CD14-positive monocyte (primary cell): ENCODE measurements at regions not wholly inside any gene's neighbourhood (a gene's known extent, or its start where the extent isn't known, plus 50 kb on each side); places are given as distances from the start of the nearest gene placed in this dataset.

Experiments
- DNase-seq, 3 donors: peaks; one replicate each; pipeline ENCODE4 v3.0.0-alpha.2; 2011 to 2022
- H2AFZ ChIP-seq: 2 replicates; pipeline ENCODE4 v1.6.0; 2012; ENCODE audit warnings: mild to moderate bottlenecking, low read depth, low read length, inconsistent platforms; ENCODE audit not compliant: insufficient read depth, poor library complexity, severe bottlenecking
- H3K27ac ChIP-seq, 2 donors: 1 replicate in 1 of 2; 2 replicates in 1 of 2; pipeline ENCODE4 v1.5.1; 2012 to 2013; ENCODE audit warnings: low read length in 2 of 2, control low read depth in 1 of 2, inconsistent platforms in 1 of 2, low read depth in 1 of 2, mild to moderate bottlenecking in 1 of 2
- H3K27me3 ChIP-seq, 2 donors: one replicate each; pipeline versions ENCODE4 v1.6.0 to v1.6.1; 2011 to 2013; ENCODE audit warnings: low read length in 2 of 2; ENCODE audit not compliant: control insufficient read depth in 2 of 2, insufficient read depth in 2 of 2
- H3K36me3 ChIP-seq, 2 donors: replicated peaks in 1 of 2; 1 replicate in 1 of 2; 2 replicates in 1 of 2; pipeline versions ENCODE4 v1.5.1 to v1.6.1; 2012 to 2013; ENCODE audit warnings: low read length in 2 of 2, control low read depth in 1 of 2, inconsistent platforms in 1 of 2, mild to moderate bottlenecking in 1 of 2; ENCODE audit not compliant: insufficient read depth in 2 of 2, control insufficient read depth in 1 of 2
- H3K4me1 ChIP-seq, 2 donors: 1 replicate in 1 of 2; 2 replicates in 1 of 2; pipeline versions ENCODE4 v1.5.1 to v1.6.1; 2012 to 2013; ENCODE audit warnings: low read length in 2 of 2, control low read depth in 1 of 2, inconsistent platforms in 1 of 2, mild to moderate bottlenecking in 1 of 2, moderate library complexity in 1 of 2; ENCODE audit not compliant: insufficient read depth in 2 of 2, control insufficient read depth in 1 of 2
- H3K4me2 ChIP-seq: replicated peaks from 2 replicates; pipeline ENCODE3; 2012; ENCODE audit warnings: low read length, moderate library complexity, mild to moderate bottlenecking; ENCODE audit not compliant: poor library complexity, severe bottlenecking; ENCODE audit errors: extremely low read depth
- H3K4me3 ChIP-seq, 3 experiments: fragments of 200-600 bp in 1 of 3; sonication (generic) in 1 of 3; replicated peaks in 1 of 3; 1 replicate in 2 of 3; 2 replicates in 1 of 3; pipeline ENCODE4 v1.5.1; 2011 to 2013; ENCODE audit warnings: low read length in 3 of 3, mild to moderate bottlenecking in 3 of 3, control low read depth in 2 of 3, low read depth in 2 of 3, inconsistent platforms in 1 of 3, moderate library complexity in 1 of 3
- H3K79me2 ChIP-seq: 2 replicates; pipeline ENCODE4 v1.6.0; 2012; ENCODE audit warnings: mild to moderate bottlenecking, control low read depth, inconsistent platforms, low read length, moderate library complexity; ENCODE audit not compliant: insufficient read depth
- H3K9ac ChIP-seq: 2 replicates; pipeline ENCODE4 v1.6.0; 2017; ENCODE audit warnings: low read length, mild to moderate bottlenecking; ENCODE audit not compliant: insufficient read depth, poor library complexity, severe bottlenecking
- H3K9me3 ChIP-seq, 2 donors: replicated peaks in 1 of 2; 1 replicate in 1 of 2; 2 replicates in 1 of 2; pipeline versions ENCODE4 v1.5.1 to v1.6.1; 2012 to 2013; ENCODE audit warnings: low read length in 2 of 2, control low read depth in 1 of 2; ENCODE audit not compliant: control insufficient read depth in 1 of 2, insufficient read depth in 1 of 2
- H4K20me1 ChIP-seq: 2 replicates; pipeline ENCODE4 v1.6.0; 2012; ENCODE audit warnings: mild to moderate bottlenecking, low read length, control low read depth, moderate library complexity; ENCODE audit not compliant: insufficient read depth
- H3K27ac Mint-ChIP-seq, 7 donors: one replicate each; pipeline ENCODE4 v1.8.0; 2020; ENCODE audit warnings: mild to moderate bottlenecking in 7 of 7, mixed read lengths in 7 of 7, moderate library complexity in 6 of 7, inconsistent platforms in 2 of 7
- H3K27me3 Mint-ChIP-seq, 3 donors: one replicate each; pipeline ENCODE4 v1.8.0; 2021 to 2022; ENCODE audit warnings: low read depth in 3 of 3, mild to moderate bottlenecking in 3 of 3, mixed read lengths in 3 of 3, moderate library complexity in 3 of 3, inconsistent platforms in 1 of 3
- H3K36me3 Mint-ChIP-seq, 2 donors: one replicate each; pipeline ENCODE4 v1.8.0; 2020; ENCODE audit warnings: mixed read lengths in 2 of 2, inconsistent platforms in 1 of 2, mild to moderate bottlenecking in 1 of 2
- H3K4me1 Mint-ChIP-seq: one replicate; pipeline ENCODE4 v1.8.0; 2020; ENCODE audit warnings: mild to moderate bottlenecking, mixed read lengths
- H3K4me3 Mint-ChIP-seq, 2 donors: one replicate each; pipeline ENCODE4 v1.8.0; 2020; ENCODE audit warnings: mild to moderate bottlenecking in 2 of 2, mixed read lengths in 2 of 2, moderate library complexity in 1 of 2
- H3K9me3 Mint-ChIP-seq, 7 donors: one replicate each; pipeline ENCODE4 v1.8.0; 2020 to 2022; ENCODE audit warnings: mixed read lengths in 7 of 7, mild to moderate bottlenecking in 6 of 7, moderate library complexity in 6 of 7, inconsistent platforms in 2 of 7
- WGBS: methylation state at CpG from one replicate; pipeline ENCODE4 v1.1.5; 2013; ENCODE audit warnings: missing lambda C conversion rate; ENCODE audit not compliant: insufficient coverage; 5-methylcytosine and 5-hydroxymethylcytosine counted together
- intact Hi-C, 2 donors: fragments of 100-400 bp; cut with micrococcal nuclease; formaldehyde crosslinking; loops; one replicate each; pipeline versions ENCODE4 v1.15.0 to v1.15.1; 2023
- TF ChIP-seq, protein P1 (sequence below): fragments of 200-600 bp; IDR thresholded peaks from one replicate; pipeline ENCODE4 v1.8.0; 2022; ENCODE audit warnings: antibody characterized with exemption, mild to moderate bottlenecking

DNA sequence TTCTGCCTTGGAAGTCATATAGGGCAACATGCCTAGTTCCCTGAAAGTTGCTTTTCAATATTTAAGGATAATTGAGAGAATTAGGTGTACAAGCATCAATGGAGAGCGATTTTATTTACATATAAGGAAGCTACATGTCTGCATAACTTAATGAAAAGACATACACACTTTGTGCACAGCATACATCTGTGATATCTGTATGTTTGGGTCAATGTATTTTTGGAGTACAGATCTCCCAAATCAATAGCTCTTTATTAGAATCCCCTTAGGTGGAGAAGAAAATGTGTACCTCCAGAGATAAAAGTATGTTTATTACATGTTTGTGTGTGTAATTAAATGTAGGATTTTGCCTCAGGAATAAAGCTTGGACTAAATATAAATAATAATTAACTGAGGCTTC, 373.7 kb upstream of the CCNH start:
- H3K36me3 ChIP-seq: no peaks in the 10 kb centered on the region
- H3K4me1 ChIP-seq: no peaks in the 10 kb centered on the region
- H2AFZ ChIP-seq: no peak overlapping the region
- DNase-seq: no peak
- no peaks in the 10 kb centered on the region for H3K79me2 ChIP-seq
- H3K27me3 ChIP-seq: peaks cover 8 to 22% of the 10 kb centered on the region in 2 donors
- H3K27me3 Mint-ChIP-seq: peaks cover 8 to 23% (median 11%) of the 10 kb centered on the region in 3 donors
- TF ChIP-seq, protein P1, sequence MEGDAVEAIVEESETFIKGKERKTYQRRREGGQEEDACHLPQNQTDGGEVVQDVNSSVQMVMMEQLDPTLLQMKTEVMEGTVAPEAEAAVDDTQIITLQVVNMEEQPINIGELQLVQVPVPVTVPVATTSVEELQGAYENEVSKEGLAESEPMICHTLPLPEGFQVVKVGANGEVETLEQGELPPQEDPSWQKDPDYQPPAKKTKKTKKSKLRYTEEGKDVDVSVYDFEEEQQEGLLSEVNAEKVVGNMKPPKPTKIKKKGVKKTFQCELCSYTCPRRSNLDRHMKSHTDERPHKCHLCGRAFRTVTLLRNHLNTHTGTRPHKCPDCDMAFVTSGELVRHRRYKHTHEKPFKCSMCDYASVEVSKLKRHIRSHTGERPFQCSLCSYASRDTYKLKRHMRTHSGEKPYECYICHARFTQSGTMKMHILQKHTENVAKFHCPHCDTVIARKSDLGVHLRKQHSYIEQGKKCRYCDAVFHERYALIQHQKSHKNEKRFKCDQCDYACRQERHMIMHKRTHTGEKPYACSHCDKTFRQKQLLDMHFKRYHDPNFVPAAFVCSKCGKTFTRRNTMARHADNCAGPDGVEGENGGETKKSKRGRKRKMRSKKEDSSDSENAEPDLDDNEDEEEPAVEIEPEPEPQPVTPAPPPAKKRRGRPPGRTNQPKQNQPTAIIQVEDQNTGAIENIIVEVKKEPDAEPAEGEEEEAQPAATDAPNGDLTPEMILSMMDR: no peak
- intact Hi-C loops: no loop called here
- H3K4me2 ChIP-seq: no peak overlapping the region
- H3K36me3 Mint-ChIP-seq: no peaks in the 10 kb centered on the region
- H3K4me3 ChIP-seq: no peak overlapping the region
- no peaks in the 10 kb centered on the region for H3K9me3 Mint-ChIP-seq
- H3K9ac ChIP-seq: no peak overlapping the region
- H3K4me1 Mint-ChIP-seq: no peaks in the 10 kb centered on the region
- H3K9me3 ChIP-seq: no peaks in the 10 kb centered on the region
- no peak overlapping the region for H3K27ac ChIP-seq
- no peak overlapping the region for H3K4me3 Mint-ChIP-seq
- H3K27ac Mint-ChIP-seq: no peak overlapping the region
- H4K20me1 ChIP-seq: no peaks in the 10 kb centered on the region
- no CpG with 5 or more reads among the region's 1 CpG for WGBS

DNA sequence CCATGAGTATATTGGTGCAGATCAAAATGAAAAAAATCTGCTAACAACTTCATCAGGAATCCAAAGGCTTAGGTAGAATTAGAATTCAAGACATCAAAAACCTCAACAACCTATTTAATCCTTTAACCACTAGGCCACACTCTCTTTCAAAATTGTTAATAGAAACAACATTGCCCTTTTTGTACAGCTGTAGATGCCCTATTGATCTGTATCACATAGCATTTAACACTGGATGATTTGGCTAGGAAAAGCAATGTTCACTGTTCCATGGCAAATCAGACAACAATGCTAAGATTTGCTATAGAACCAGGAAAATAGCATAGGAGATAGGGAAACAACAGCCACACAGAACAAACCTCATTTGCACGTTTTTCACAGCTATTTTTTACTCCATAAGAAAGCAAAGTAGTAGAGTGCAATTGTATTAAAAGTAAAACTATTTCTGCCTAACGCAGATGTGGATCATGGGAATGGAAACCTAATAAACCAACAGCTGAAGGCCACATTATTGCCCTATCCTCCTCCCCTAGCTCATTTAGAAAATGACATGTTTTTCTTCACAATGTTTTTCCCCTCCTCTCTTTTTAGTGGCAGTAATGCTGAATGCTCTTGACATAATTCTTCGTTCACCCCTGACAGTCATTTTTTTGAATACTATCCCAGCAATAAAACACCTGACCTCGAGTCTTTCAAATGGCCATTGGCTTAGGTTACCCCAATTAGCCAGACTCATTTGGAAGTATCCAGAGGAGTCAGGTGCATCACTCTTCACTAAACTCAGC, 373.0 kb upstream of the CCNH start:
- intact Hi-C loops: no loop called here
- no peak overlapping the region for H3K4me3 Mint-ChIP-seq
- H3K79me2 ChIP-seq: no peaks in the 10 kb centered on the region
- H3K36me3 ChIP-seq: no peaks in the 10 kb centered on the region
- peaks cover 9 to 26% (median 16%) of the 10 kb centered on the region in 3 donors for H3K27me3 Mint-ChIP-seq
- DNase-seq: no peak
- H3K27me3 ChIP-seq: peaks cover 9 to 25% of the 10 kb centered on the region in 2 donors
- H3K27ac Mint-ChIP-seq: no peak overlapping the region
- TF ChIP-seq, protein P1: no peak
- H2AFZ ChIP-seq: no peak overlapping the region
- H3K27ac ChIP-seq: no peak overlapping the region
- WGBS: 70% methylated on average over 2 of the region's 4 CpGs
- H3K4me2 ChIP-seq: no peak overlapping the region
- no peaks in the 10 kb centered on the region for H3K36me3 Mint-ChIP-seq
- no peak overlapping the region for H3K9ac ChIP-seq
- H3K9me3 Mint-ChIP-seq: no peaks in the 10 kb centered on the region
- no peaks in the 10 kb centered on the region for H3K9me3 ChIP-seq
- H3K4me3 ChIP-seq: no peak overlapping the region
- peaks cover 3% of the 10 kb centered on the region for H3K4me1 Mint-ChIP-seq
- H3K4me1 ChIP-seq: no peaks in the 10 kb centered on the region
- no peaks in the 10 kb centered on the region for H4K20me1 ChIP-seq
